SK-N-SH (cell line): ENCODE measurements at regions not wholly inside any gene's neighbourhood (a gene's known extent, or its start where the extent isn't known, plus 50 kb on each side); places are given as distances from the start of the nearest gene placed in this dataset.
"Not testable (repeated sequence)": the region's sequence is repeated elsewhere in the genome, so short reads cannot be mapped to it uniquely, and the experiment has no call there.

Experiments used
- CTCF ChIA-PET: fragments of 300-600, 350-600 bp; formaldehyde crosslinking; extraction: SDS; loops from one replicate; lab custom pipeline; 2021; lab: Yijun Ruan, JAX
- POLR2A ChIA-PET: fragments of 350-600 bp; sonication (Branson Sonifier 250); formaldehyde crosslinking; extraction: SDS; loops from one replicate; lab custom pipeline; 2020; ENCODE audit warnings: antibody characterized with exemption, inconsistent platforms; lab: Yijun Ruan, JAX
- DNase-seq: peaks from one replicate; pipeline ENCODE4 v3.0.0; 2012
- H2AFZ ChIP-seq: fragments of 200-600 bp; sonication (generic); 2 replicates; pipeline ENCODE4 v1.8.1; 2016; ENCODE audit warnings: antibody characterized with exemption, mild to moderate bottlenecking, low read depth
- H3F3A ChIP-seq: fragments of 200-600 bp; sonication (generic); replicated peaks from 2 replicates; pipeline ENCODE3; 2016; ENCODE audit warnings: antibody characterized with exemption, mild to moderate bottlenecking; ENCODE audit not compliant: insufficient read depth
- H3K27ac ChIP-seq, 2 experiments: fragments of 200-500 bp in 1 of 2; fragments of 200-600 bp in 1 of 2; sonication (Bioruptor generic) in 1 of 2; sonication (generic), shearing (Covaris generic) in 1 of 2; 2 replicates each; pipeline versions ENCODE4 v1.5.1 to v1.6.1; 2014 to 2016; ENCODE audit warnings: low read depth in 2 of 2, inconsistent platforms in 1 of 2, low read length in 1 of 2, mild to moderate bottlenecking in 1 of 2, mixed read lengths in 1 of 2
- H3K27me3 ChIP-seq: fragments of 200-600 bp; sonication (generic), shearing (Covaris generic); 2 replicates; pipeline ENCODE4 v1.6.1; 2016; ENCODE audit warnings: mixed run types; ENCODE audit not compliant: insufficient read depth
- H3K36me3 ChIP-seq, 2 experiments: fragments of 200-500 bp in 1 of 2; fragments of 200-600 bp in 1 of 2; sonication (Bioruptor generic) in 1 of 2; sonication (generic) in 1 of 2; replicated peaks in 1 of 2; 2 replicates each; pipeline versions ENCODE3 to v1.5.1; 2014 to 2016; ENCODE audit warnings: low read length in 1 of 2, mild to moderate bottlenecking in 1 of 2; ENCODE audit not compliant: insufficient read depth in 2 of 2, control insufficient read depth in 1 of 2
- H3K4me1 ChIP-seq, 2 experiments: fragments of 200-500 bp in 1 of 2; fragments of 200-600 bp in 1 of 2; sonication (Bioruptor generic) in 1 of 2; sonication (generic), shearing (Covaris generic) in 1 of 2; 2 replicates each; pipeline versions ENCODE4 v1.5.1 to v1.6.1; 2014 to 2016; ENCODE audit warnings: low read depth in 1 of 2, low read length in 1 of 2, mixed run types in 1 of 2; ENCODE audit not compliant: insufficient read depth in 2 of 2, control insufficient read depth in 1 of 2
- H3K4me2 ChIP-seq: fragments of 200-600 bp; sonication (generic), shearing (Covaris generic); 2 replicates; pipeline ENCODE4 v1.6.1; 2017; ENCODE audit warnings: mixed run types
- H3K4me3 ChIP-seq, 2 experiments: fragments of 200-500 bp in 1 of 2; fragments of 200-600 bp in 1 of 2; sonication (Bioruptor generic) in 1 of 2; sonication (generic), shearing (Covaris generic) in 1 of 2; 2 replicates each; pipeline versions ENCODE4 v1.5.1 to v1.8.1; 2014 to 2016; ENCODE audit warnings: low read depth in 2 of 2, inconsistent platforms in 1 of 2, low read length in 1 of 2, mild to moderate bottlenecking in 1 of 2, mixed read lengths in 1 of 2, moderate library complexity in 1 of 2
- H3K79me2 ChIP-seq: fragments of 200-600 bp; sonication (generic); 2 replicates; pipeline ENCODE4 v1.8.1; 2017; ENCODE audit warnings: mild to moderate bottlenecking; ENCODE audit not compliant: insufficient read depth
- H3K9ac ChIP-seq: fragments of 200-600 bp; sonication (generic); 2 replicates; pipeline ENCODE4 v1.6.1; 2017; ENCODE audit warnings: mixed run types
- H3K9me2 ChIP-seq: fragments of 200-600 bp; sonication (generic); 2 replicates; pipeline ENCODE4 v1.6.1; 2017; ENCODE audit warnings: mixed run types
- H3K9me3 ChIP-seq: fragments of 200-600 bp; sonication (generic); 2 replicates; pipeline ENCODE4 v1.6.1; 2017; ENCODE audit warnings: mixed run types, mild to moderate bottlenecking, moderate library complexity
- H4K20me1 ChIP-seq: fragments of 200-600 bp; sonication (generic); 2 replicates; pipeline ENCODE4 v1.6.1; 2017; ENCODE audit warnings: mild to moderate bottlenecking, mixed run types; ENCODE audit not compliant: insufficient read depth
- CTCF ChIP-seq: fragments of 200-600 bp; sonication (generic); IDR thresholded peaks from 2 replicates; pipeline ENCODE4 v1.6.1; 2017; ENCODE audit warnings: antibody characterized with exemption, mild to moderate bottlenecking, moderate library complexity
- FOXM1 ChIP-seq: IDR thresholded peaks from 2 replicates; pipeline ENCODE4 v1.4.0; 2012; ENCODE audit warnings: low read depth, mild to moderate bottlenecking
- GABPA ChIP-seq: IDR thresholded peaks from 2 replicates; pipeline ENCODE4 v1.4.0; 2012; ENCODE audit warnings: low read depth, mild to moderate bottlenecking
- MEF2A ChIP-seq: IDR thresholded peaks from 2 replicates; pipeline ENCODE4 v1.4.0; 2012; ENCODE audit warnings: low read depth, borderline replicate concordance
- PBX3 ChIP-seq: IDR thresholded peaks from 2 replicates; pipeline ENCODE4; 2012
- RAD21 ChIP-seq: IDR thresholded peaks from 2 replicates; pipeline ENCODE4 v1.6.1; 2012; ENCODE audit warnings: mild to moderate bottlenecking, low read length
- RCOR1 ChIP-seq: fragments of 150-350 bp; IDR thresholded peaks from 2 replicates; pipeline ENCODE4 v1.6.1; 2017; ENCODE audit warnings: antibody characterized with exemption, low read length
- TCF12 ChIP-seq: IDR thresholded peaks from 2 replicates; pipeline ENCODE4 v1.4.0; 2012
- ZBTB33 ChIP-seq: IDR thresholded peaks from 2 replicates; pipeline ENCODE4 v1.4.0; 2012; ENCODE audit warnings: low read depth, borderline replicate concordance
- WGBS: methylation state at CpG from one replicate; pipeline ENCODE4 v1.1.6; 2017; ENCODE audit warnings: low lambda C conversion rate; 5-methylcytosine and 5-hydroxymethylcytosine counted together
- TF ChIP-seq, protein P1 (sequence below): IDR thresholded peaks from 2 replicates; pipeline ENCODE4 v1.6.1; 2012; ENCODE audit warnings: mild to moderate bottlenecking, low read depth, low read length, moderate library complexity

DNA sequence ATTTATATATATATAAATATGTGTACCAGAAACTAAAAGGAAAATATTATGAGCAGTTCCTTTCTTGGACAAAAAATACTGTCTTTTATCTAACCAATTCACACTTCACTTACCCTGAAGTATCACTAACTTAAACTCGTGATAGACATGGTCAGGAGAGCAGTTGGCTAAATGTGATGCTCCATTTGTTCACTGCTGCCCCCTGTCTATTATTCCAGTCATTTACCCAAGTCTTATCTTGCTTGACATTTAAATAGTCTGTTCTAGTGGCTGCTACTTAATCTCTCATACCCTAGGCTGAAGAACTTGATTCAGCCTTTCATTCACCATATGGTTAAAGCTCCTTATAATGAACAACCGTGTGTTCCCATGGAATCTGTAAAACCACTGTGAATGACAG, 789.6 kb upstream of the EYS start:
- no peaks in the 10 kb centered on the region for H3K27me3 ChIP-seq
- WGBS: 15% methylated on average over 2 of the region's 2 CpGs
- POLR2A ChIA-PET: no interaction called here
- no peaks in the 10 kb centered on the region for H3K36me3 ChIP-seq
- H3K9me3 ChIP-seq: no peaks in the 10 kb centered on the region
- TF ChIP-seq TCF12 (no peak), GABPA (no peak), CTCF (peak; percentile 49), PBX3 (no peak), RAD21 (peak; percentile 46; the same call in 1 of the 2 replicates), RCOR1 (no peak), FOXM1 (no peak), MEF2A (no peak), ZBTB33 (no peak)
- TF ChIP-seq, protein P1, sequence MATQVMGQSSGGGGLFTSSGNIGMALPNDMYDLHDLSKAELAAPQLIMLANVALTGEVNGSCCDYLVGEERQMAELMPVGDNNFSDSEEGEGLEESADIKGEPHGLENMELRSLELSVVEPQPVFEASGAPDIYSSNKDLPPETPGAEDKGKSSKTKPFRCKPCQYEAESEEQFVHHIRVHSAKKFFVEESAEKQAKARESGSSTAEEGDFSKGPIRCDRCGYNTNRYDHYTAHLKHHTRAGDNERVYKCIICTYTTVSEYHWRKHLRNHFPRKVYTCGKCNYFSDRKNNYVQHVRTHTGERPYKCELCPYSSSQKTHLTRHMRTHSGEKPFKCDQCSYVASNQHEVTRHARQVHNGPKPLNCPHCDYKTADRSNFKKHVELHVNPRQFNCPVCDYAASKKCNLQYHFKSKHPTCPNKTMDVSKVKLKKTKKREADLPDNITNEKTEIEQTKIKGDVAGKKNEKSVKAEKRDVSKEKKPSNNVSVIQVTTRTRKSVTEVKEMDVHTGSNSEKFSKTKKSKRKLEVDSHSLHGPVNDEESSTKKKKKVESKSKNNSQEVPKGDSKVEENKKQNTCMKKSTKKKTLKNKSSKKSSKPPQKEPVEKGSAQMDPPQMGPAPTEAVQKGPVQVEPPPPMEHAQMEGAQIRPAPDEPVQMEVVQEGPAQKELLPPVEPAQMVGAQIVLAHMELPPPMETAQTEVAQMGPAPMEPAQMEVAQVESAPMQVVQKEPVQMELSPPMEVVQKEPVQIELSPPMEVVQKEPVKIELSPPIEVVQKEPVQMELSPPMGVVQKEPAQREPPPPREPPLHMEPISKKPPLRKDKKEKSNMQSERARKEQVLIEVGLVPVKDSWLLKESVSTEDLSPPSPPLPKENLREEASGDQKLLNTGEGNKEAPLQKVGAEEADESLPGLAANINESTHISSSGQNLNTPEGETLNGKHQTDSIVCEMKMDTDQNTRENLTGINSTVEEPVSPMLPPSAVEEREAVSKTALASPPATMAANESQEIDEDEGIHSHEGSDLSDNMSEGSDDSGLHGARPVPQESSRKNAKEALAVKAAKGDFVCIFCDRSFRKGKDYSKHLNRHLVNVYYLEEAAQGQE: no peak
- TF ChIP-seq, all 33 proteins: peak for 2
- Histone ChIP-seq H2AFZ (no peak overlapping the region), H4K20me1 (no peaks in the 10 kb centered on the region), H3K4me1 (no peaks in the 10 kb centered on the region), H3K9me2 (no peaks in the 10 kb centered on the region), H3K4me3 (no peak overlapping the region), H3K4me2 (no peak overlapping the region), H3K79me2 (no peaks in the 10 kb centered on the region), H3K9ac (no peak overlapping the region), H3F3A (no peaks in the 10 kb centered on the region), H3K27ac (no peak overlapping the region)
- CTCF ChIA-PET: interaction anchor here (1.4 kb wide), 1 partner anchor 63 kb away, joined by 3 read pairs; no protein-coding TSS in a partner anchor
- DNase-seq: no peak

- CTCF ChIA-PET, H3K4me2 ChIP-seq, DNase-seq, H3K36me3 ChIP-seq, H3K27me3 ChIP-seq, H4K20me1 ChIP-seq, H3K9me2 ChIP-seq, H3K27ac ChIP-seq, H3K4me3 ChIP-seq, POLR2A ChIA-PET, H3F3A ChIP-seq, H3K9ac ChIP-seq, H2AFZ ChIP-seq, H3K4me1 ChIP-seq, H3K79me2 ChIP-seq, H3K9me3 ChIP-seq: not testable (repeated sequence)
- WGBS: 53% methylated on average over 2 of the region's 2 CpGs
Measured at GRCh38 chr6:66494643-66495042, 787.6 kb upstream of the EYS start.
